Gastrocnemius medialis (tissue), 4 donors: ENCODE measurements at regions not wholly inside any gene's neighbourhood (a gene's known extent, or its start where the extent isn't known, plus 50 kb on each side); places are given as distances from the start of the nearest gene placed in this dataset.

Source experiments
- ATAC-seq, 2 donors: fragments of 150-250 bp; one replicate each; pipeline ENCODE4 v1.9.1; 2016
- DNase-seq, 2 donors: peaks; one replicate each; pipeline ENCODE4 v3.0.0-alpha.2; 2019
- H3K27ac ChIP-seq, 4 donors: fragments of 200-600 bp; sonication (generic); 1 replicate in 1 of 4; 2 replicates in 3 of 4; pipeline ENCODE4 v1.5.1; 2016 to 2018; ENCODE audit warnings: mild to moderate bottlenecking in 2 of 4, moderate library complexity in 1 of 4
- H3K27me3 ChIP-seq, 3 donors: fragments of 200-600 bp; sonication (generic) in 2 of 3; 1 replicate in 1 of 3; 2 replicates in 2 of 3; pipeline versions ENCODE4 v1.5.1 to v1.6.0; 2016 to 2019; ENCODE audit warnings: mild to moderate bottlenecking in 1 of 3, moderate library complexity in 1 of 3
- H3K36me3 ChIP-seq, 2 donors: fragments of 200-600 bp; sonication (generic) in 1 of 2; one replicate each; pipeline ENCODE4 v1.5.1; 2017 to 2018
- H3K4me1 ChIP-seq, 2 donors: fragments of 200-600 bp; sonication (generic) in 1 of 2; one replicate each; pipeline ENCODE4 v1.5.1; 2016 to 2017; ENCODE audit warnings: mild to moderate bottlenecking in 2 of 2
- H3K4me3 ChIP-seq, 4 donors: fragments of 200-600 bp; sonication (generic) in 3 of 4; 1 replicate in 1 of 4; 2 replicates in 3 of 4; pipeline ENCODE4 v1.5.1; 2016 to 2019; ENCODE audit warnings: mild to moderate bottlenecking in 2 of 4
- H3K9me3 ChIP-seq, 3 donors: fragments of 200-600 bp; sonication (generic) in 2 of 3; 1 replicate in 1 of 3; 2 replicates in 2 of 3; pipeline ENCODE4 v1.5.1; 2016 to 2019
- POLR2A ChIP-seq, 2 donors: fragments of 450-650 bp; IDR thresholded peaks; one replicate each; pipeline ENCODE4 v1.6.1; 2017; ENCODE audit warnings: antibody characterized with exemption in 2 of 2, mild to moderate bottlenecking in 2 of 2, moderate library complexity in 2 of 2
- in situ Hi-C, 4 donors: fragments of 200-750 bp; cut with MboI; loops; one replicate each; pipeline versions ENCODE4 v1.15.0 to v1.8.0; 2017; ENCODE audit warnings: low sequenced_read_pairs in 4 of 4
- intact Hi-C: fragments of 100-400 bp; cut with DNase I; formaldehyde crosslinking; loops from one replicate; pipeline ENCODE4 v1.15.1; 2023; ENCODE audit warnings: low total_unique reads
- TF ChIP-seq, protein P1 (sequence below), 5 experiments: fragments of 450-650 bp in 3 of 5; fragments of 200-600 bp in 2 of 5; sonication (generic) in 2 of 5; IDR thresholded peaks in 4 of 5; conservative IDR thresholded peaks in 1 of 5; 1 replicate in 4 of 5; 2 replicates in 1 of 5; pipeline ENCODE4 v1.5.1; 2016 to 2019; ENCODE audit warnings: antibody characterized with exemption in 5 of 5, mild to moderate bottlenecking in 3 of 5, moderate library complexity in 3 of 5

DNA sequence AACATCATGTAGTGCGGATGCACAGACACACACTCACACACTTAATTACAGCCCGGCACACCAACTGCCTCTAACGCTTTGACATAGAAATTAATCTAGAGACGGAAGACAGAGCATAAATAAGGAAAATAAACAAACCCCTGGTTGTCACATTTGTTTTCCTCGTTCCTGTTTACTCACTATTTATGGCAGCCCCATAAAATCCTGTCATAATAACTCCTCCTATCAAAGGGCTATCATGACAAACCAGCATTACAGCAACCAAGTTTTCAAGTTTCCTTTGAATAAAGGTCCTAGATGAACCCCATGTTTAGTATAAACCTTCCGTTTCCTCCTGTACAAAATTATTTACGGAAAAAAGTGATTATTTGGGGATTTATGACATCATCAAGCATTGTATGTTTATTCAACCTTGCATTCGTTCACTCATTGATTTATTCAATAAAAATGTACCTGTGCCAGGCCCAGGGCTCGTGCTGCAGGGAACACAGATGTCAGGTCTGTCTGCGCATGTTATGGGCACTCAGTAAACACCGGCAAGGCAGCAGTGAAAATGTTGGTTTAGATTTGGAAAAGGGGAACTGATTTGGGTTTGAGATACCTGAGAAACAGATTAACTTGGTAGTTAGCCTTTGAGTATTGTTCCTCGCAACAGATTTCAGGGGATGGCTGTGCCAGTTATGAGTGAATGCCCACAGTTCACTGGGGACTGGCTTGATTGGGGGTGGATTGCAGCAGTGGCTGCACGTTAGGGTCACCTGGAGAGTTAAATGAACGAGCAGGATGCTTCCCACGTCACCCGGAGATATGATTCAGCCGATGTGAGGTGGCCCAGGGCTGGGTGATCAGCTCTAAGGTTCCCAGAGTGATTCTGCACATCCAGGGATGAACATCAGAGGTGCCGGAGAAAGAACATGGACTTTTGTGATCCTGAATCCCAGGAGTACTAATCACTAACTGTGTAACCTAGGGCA lies 295.3 kb upstream of the FOXQ1 start:
- no peaks in the 10 kb centered on the region for H3K9me3 ChIP-seq
- ATAC-seq, result no peak
- intact Hi-C loops (no loop called here), in situ Hi-C loops (no loop called here)
- no peak overlapping the region for H3K27ac ChIP-seq
- no peaks in the 10 kb centered on the region for H3K4me1 ChIP-seq
- TF ChIP-seq POLR2A (IDR thresholded peaks at IDR 0.05), result no peak
- DNase-seq, result no peak
- no peak overlapping the region for H3K4me3 ChIP-seq
- no peaks in the 10 kb centered on the region for H3K36me3 ChIP-seq
- H3K27me3 ChIP-seq, result no peaks in the 10 kb centered on the region

DNA sequence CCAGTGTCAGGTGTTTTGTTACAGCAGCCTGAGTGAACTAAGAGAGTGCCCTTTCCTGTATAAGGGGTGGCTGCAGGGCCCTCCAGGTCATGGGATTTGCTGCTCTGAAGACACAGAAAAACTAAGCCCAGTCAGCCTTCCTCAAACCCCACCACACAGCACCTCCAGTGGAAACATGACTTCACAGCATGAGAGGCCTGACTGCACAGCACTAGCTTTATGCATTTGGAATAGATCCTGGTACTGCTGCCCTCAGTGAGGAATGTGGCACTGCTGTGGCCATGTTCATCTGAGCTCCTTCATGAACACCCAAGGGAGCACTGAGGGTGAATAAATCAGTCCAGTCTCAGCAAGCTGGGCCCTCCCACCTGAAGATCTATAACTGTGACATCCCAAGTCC lies 296.1 kb upstream of the FOXQ1 start:
- intact Hi-C loops (no loop called here), in situ Hi-C loops (no loop called here)
- Histone ChIP-seq H3K36me3 (no peaks in the 10 kb centered on the region), H3K27ac (no peak overlapping the region), H3K4me1 (no peaks in the 10 kb centered on the region), H3K4me3 (no peak overlapping the region), H3K9me3 (no peaks in the 10 kb centered on the region), H3K27me3 (no peaks in the 10 kb centered on the region)
- DNase-seq (no peak), ATAC-seq (no peak)
- no peak for TF ChIP-seq POLR2A (IDR thresholded peaks at IDR 0.05)
- TF ChIP-seq, protein P1, sequence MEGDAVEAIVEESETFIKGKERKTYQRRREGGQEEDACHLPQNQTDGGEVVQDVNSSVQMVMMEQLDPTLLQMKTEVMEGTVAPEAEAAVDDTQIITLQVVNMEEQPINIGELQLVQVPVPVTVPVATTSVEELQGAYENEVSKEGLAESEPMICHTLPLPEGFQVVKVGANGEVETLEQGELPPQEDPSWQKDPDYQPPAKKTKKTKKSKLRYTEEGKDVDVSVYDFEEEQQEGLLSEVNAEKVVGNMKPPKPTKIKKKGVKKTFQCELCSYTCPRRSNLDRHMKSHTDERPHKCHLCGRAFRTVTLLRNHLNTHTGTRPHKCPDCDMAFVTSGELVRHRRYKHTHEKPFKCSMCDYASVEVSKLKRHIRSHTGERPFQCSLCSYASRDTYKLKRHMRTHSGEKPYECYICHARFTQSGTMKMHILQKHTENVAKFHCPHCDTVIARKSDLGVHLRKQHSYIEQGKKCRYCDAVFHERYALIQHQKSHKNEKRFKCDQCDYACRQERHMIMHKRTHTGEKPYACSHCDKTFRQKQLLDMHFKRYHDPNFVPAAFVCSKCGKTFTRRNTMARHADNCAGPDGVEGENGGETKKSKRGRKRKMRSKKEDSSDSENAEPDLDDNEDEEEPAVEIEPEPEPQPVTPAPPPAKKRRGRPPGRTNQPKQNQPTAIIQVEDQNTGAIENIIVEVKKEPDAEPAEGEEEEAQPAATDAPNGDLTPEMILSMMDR (IDR thresholded peaks at IDR 0.05 in 4 of 5, conservative IDR thresholded peaks at IDR 0.05 in 1 of 5), result no peak

DNA sequence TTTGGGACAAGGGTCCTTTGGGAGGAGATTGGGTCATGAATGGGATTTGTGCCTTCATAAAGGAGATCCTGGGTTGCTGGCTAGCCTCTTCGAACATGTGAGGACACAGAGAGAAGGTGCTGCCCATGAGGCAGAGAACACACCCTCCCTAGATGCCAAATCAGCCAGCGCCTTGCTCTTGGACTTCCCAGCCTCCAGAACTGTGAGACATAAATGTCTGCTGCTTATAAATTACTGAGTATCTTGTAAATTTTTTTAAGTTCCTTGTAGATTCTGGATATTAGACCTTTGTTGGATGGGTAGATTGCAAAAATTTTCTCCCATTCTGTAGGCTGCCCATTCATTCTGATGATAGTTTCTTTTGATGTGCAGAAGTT lies 297.5 kb upstream of the FOXQ1 start:
- Histone ChIP-seq H3K36me3 (no peaks in the 10 kb centered on the region), H3K4me3 (no peak overlapping the region), H3K4me1 (no peaks in the 10 kb centered on the region), H3K27me3 (no peaks in the 10 kb centered on the region), H3K9me3 (no peaks in the 10 kb centered on the region), H3K27ac (no peak overlapping the region)
- intact Hi-C loops, result no loop called here
- ATAC-seq, result no peak
- TF ChIP-seq, protein P1 (IDR thresholded peaks at IDR 0.05 in 4 of 5, conservative IDR thresholded peaks at IDR 0.05 in 1 of 5), result no peak
- TF ChIP-seq POLR2A (IDR thresholded peaks at IDR 0.05), result no peak
- in situ Hi-C loops, result no loop called here
- no peak for DNase-seq

DNA sequence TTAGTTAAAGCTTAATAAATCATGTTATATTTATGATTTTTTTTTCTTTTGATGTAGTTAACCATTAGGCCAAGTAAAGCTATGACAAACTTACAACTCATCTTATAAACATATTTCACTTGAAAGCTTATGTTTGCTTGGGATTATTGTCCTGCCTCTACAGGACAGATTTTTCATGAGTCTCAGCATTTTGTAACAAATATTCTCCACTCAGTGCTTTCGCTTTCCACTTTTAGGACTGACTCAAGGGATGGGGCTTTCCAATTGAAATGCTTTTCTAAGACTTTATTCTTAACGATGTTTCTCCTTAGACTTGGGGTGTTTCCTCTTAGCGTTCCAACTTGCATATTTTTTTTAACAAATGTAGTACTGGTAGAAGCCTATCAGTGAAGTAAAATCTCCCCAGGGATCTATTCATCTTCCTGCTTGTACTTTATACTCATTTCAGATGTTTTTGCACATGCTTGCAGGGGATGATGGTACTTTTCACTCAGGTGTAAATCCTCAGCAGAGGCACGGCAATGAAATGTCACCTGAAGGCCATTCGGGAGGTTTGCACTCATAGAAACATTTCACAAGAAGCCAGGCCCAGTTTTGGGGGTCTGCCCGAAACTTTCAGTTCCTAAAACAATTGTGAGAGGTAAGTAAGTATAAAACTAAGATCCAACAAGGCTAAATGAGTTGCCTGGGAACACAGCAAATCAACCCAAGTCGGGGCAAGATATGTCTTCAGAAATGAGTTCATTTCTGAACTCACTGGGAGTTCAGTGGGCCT lies 298.1 kb upstream of the FOXQ1 start:
- ATAC-seq (no peak), DNase-seq (no peak)
- no peaks in the 10 kb centered on the region for H3K9me3 ChIP-seq
- no peak overlapping the region for H3K4me3 ChIP-seq
- intact Hi-C loops, result no loop called here
- H3K36me3 ChIP-seq, result no peaks in the 10 kb centered on the region
- in situ Hi-C loops, result no loop called here
- H3K27me3 ChIP-seq, result no peaks in the 10 kb centered on the region
- no peak overlapping the region for H3K27ac ChIP-seq
- TF ChIP-seq POLR2A (IDR thresholded peaks at IDR 0.05), result no peak
- TF ChIP-seq, protein P1 (IDR thresholded peaks at IDR 0.05 in 4 of 5, conservative IDR thresholded peaks at IDR 0.05 in 1 of 5), result no peak
- H3K4me1 ChIP-seq, result no peaks in the 10 kb centered on the region

DNA sequence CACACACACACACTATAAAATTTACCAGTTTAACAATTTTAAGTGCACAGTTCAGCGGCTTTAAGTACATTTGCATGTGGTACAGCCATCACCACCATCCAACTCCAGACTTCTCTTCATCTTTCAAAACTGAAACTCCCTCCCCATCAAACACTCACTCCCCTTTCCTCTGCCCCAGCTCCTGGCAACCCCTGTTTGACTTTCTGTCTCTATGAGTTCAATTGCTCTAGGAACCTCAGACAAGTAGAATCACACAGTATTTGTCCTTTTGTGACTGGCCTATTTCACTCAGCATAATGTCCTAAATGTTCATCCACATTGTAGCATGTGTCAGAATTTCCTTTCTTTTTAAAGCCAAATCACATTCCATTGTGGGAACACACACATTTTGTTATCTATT lies 302.8 kb upstream of the FOXQ1 start:
- TF ChIP-seq POLR2A (IDR thresholded peaks at IDR 0.05), result no peak
- TF ChIP-seq, protein P1 (IDR thresholded peaks at IDR 0.05 in 4 of 5, conservative IDR thresholded peaks at IDR 0.05 in 1 of 5), result no peak
- Histone ChIP-seq H3K4me3 (no peak overlapping the region), H3K9me3 (no peaks in the 10 kb centered on the region), H3K27ac (no peak overlapping the region), H3K27me3 (no peaks in the 10 kb centered on the region), H3K4me1 (no peaks in the 10 kb centered on the region), H3K36me3 (no peaks in the 10 kb centered on the region)
- DNase-seq (no peak), ATAC-seq (no peak)
- in situ Hi-C loops (no loop called here), intact Hi-C loops (no loop called here)
